Neural progenitor cell (in vitro differentiated cells): ENCODE measurements at regions not wholly inside any gene's neighbourhood (a gene's known extent, or its start where the extent isn't known, plus 50 kb on each side); places are given as distances from the start of the nearest gene placed in this dataset.

ENCODE experiments used
- DNase-seq: peaks from one replicate; pipeline ENCODE4 v3.0.0-alpha.2; 2016; ENCODE audit warnings: low spot score
- H2AFZ ChIP-seq: fragments of 200-600 bp; sonication (generic); replicated peaks from 2 replicates; pipeline ENCODE4 v1.6.1; 2016; ENCODE audit warnings: antibody characterized with exemption
- H3F3A ChIP-seq: fragments of 200-600 bp; sonication (generic); 2 replicates; pipeline ENCODE4 v1.6.1; 2016; ENCODE audit warnings: antibody characterized with exemption, low read depth
- H3K27ac ChIP-seq: fragments of 200-600 bp; sonication (generic); 2 replicates; pipeline ENCODE4 v1.5.1; 2016; ENCODE audit warnings: mild to moderate bottlenecking
- H3K27me3 ChIP-seq: fragments of 200-600 bp; sonication (generic); 2 replicates; pipeline ENCODE4 v1.6.1; 2016; ENCODE audit warnings: mild to moderate bottlenecking, moderate library complexity
- H3K36me3 ChIP-seq: fragments of 200-600 bp; sonication (generic); 2 replicates; pipeline ENCODE4 v1.5.1; 2016
- H3K4me1 ChIP-seq: fragments of 200-600 bp; sonication (generic); 2 replicates; pipeline ENCODE4 v1.6.1; 2016; ENCODE audit warnings: mixed run types
- H3K4me2 ChIP-seq: fragments of 200-600 bp; sonication (generic); 2 replicates; pipeline ENCODE4 v1.6.1; 2016
- H3K4me3 ChIP-seq: fragments of 200-600 bp; sonication (generic); 2 replicates; pipeline ENCODE4 v1.5.1; 2016
- H3K79me2 ChIP-seq: fragments of 200-600 bp; sonication (generic); 2 replicates; pipeline ENCODE4 v1.6.1; 2016; ENCODE audit warnings: low read depth
- H3K9ac ChIP-seq: fragments of 200-600 bp; sonication (generic); 2 replicates; pipeline ENCODE4 v1.6.1; 2016
- H3K9me3 ChIP-seq: fragments of 200-600 bp; sonication (generic); 2 replicates; pipeline ENCODE4 v1.5.1; 2016; ENCODE audit warnings: low read depth
- H4K20me1 ChIP-seq: fragments of 200-600 bp; sonication (generic); 2 replicates; pipeline ENCODE4 v1.6.1; 2016; ENCODE audit warnings: low read depth
- H3K27ac Mint-ChIP-seq: 3 replicates; pipeline ENCODE4 v1.8.0; 2021; ENCODE audit warnings: mixed read lengths
- H3K27me3 Mint-ChIP-seq: 2 replicates; pipeline ENCODE4 v1.8.0; 2022; ENCODE audit warnings: low read depth, mild to moderate bottlenecking, inconsistent platforms, moderate library complexity, mixed read lengths; ENCODE audit not compliant: insufficient read depth
- H3K36me3 Mint-ChIP-seq: 3 replicates; pipeline ENCODE4 v1.8.0; 2021; ENCODE audit warnings: mixed read lengths
- H3K4me1 Mint-ChIP-seq: 3 replicates; pipeline ENCODE4 v1.8.0; 2021; ENCODE audit warnings: mixed read lengths
- H3K4me3 Mint-ChIP-seq: 3 replicates; pipeline ENCODE4 v1.8.0; 2021; ENCODE audit warnings: mild to moderate bottlenecking, moderate library complexity, mixed read lengths
- H3K9me3 Mint-ChIP-seq: 3 replicates; pipeline ENCODE4 v1.8.0; 2020; ENCODE audit warnings: mixed read lengths
- CTCF ChIP-seq: fragments of 200-600 bp; sonication (generic); IDR thresholded peaks from 2 replicates; pipeline ENCODE4 v1.5.1; 2017; ENCODE audit warnings: antibody characterized with exemption, mild to moderate bottlenecking
- EZH2 ChIP-seq: fragments of 200-600 bp; sonication (generic); IDR thresholded peaks from 2 replicates; pipeline ENCODE4 v1.6.1; 2017; ENCODE audit warnings: antibody characterized with exemption, mild to moderate bottlenecking, moderate library complexity
- EZH2phosphoT487 ChIP-seq: fragments of 200-600 bp; sonication (generic); IDR thresholded peaks from 2 replicates; pipeline ENCODE4 v1.6.1; 2017; ENCODE audit warnings: antibody characterized with exemption

GRCh38 chr1:60977661-60978060 is 104.7 kb upstream of the NFIA start:
- H3K27ac ChIP-seq: no peak overlapping the region
- H4K20me1 ChIP-seq: no peaks in the 10 kb centered on the region
- no peak overlapping the region for H3K27ac Mint-ChIP-seq
- H3K9me3 ChIP-seq: no peaks in the 10 kb centered on the region
- DNase-seq: no peak
- no peak overlapping the region for H2AFZ ChIP-seq
- TF ChIP-seq EZH2 (no peak), EZH2phosphoT487 (no peak), CTCF (no peak)
- no peaks in the 10 kb centered on the region for H3K36me3 ChIP-seq
- H3K4me1 ChIP-seq: peaks cover 31% of the 10 kb centered on the region
- H3K9me3 Mint-ChIP-seq: no peaks in the 10 kb centered on the region
- H3K27me3 ChIP-seq: no peaks in the 10 kb centered on the region
- peaks cover 16% of the 10 kb centered on the region for H3F3A ChIP-seq
- H3K27me3 Mint-ChIP-seq: peaks cover 7% of the 10 kb centered on the region
- H3K4me2 ChIP-seq: no peak overlapping the region
- peaks cover 17% of the 10 kb centered on the region for H3K4me1 Mint-ChIP-seq
- no peaks in the 10 kb centered on the region for H3K79me2 ChIP-seq
- H3K4me3 ChIP-seq: no peak overlapping the region
- H3K9ac ChIP-seq: no peak overlapping the region
- no peak overlapping the region for H3K4me3 Mint-ChIP-seq
- H3K36me3 Mint-ChIP-seq: no peaks in the 10 kb centered on the region

GRCh38 chr1:60974524-60975372 is 107.6 kb upstream of the NFIA start:
- Histone ChIP-seq H3K4me2 (peak overlapping the region; percentile 56), H3K9me3 (no peaks in the 10 kb centered on the region), H3K79me2 (no peaks in the 10 kb centered on the region), H4K20me1 (no peaks in the 10 kb centered on the region), H3K4me3 (no peak overlapping the region), H3K27ac (peak overlapping the region; percentile 46), H3K4me1 (peaks cover 44% of the 10 kb centered on the region), H3K9ac (no peak overlapping the region), H3K36me3 (no peaks in the 10 kb centered on the region), H2AFZ (no peak overlapping the region), H3F3A (peaks cover 24% of the 10 kb centered on the region), H3K27me3 (no peaks in the 10 kb centered on the region)
- DNase-seq: peak; percentile 66
- H3K4me3 Mint-ChIP-seq: no peak overlapping the region
- TF ChIP-seq EZH2phosphoT487 (no peak), CTCF (no peak), EZH2 (no peak)
- peaks cover 9% of the 10 kb centered on the region for H3K27me3 Mint-ChIP-seq
- H3K36me3 Mint-ChIP-seq: no peaks in the 10 kb centered on the region
- no peaks in the 10 kb centered on the region for H3K9me3 Mint-ChIP-seq
- peaks cover 34% of the 10 kb centered on the region for H3K4me1 Mint-ChIP-seq
- H3K27ac Mint-ChIP-seq: no peak overlapping the region

GRCh38 chr1:60973668-60974067 is 108.7 kb upstream of the NFIA start:
- H3K36me3 ChIP-seq: no peaks in the 10 kb centered on the region
- Mint-ChIP-seq H3K9me3 (peaks cover under 1% of the 10 kb centered on the region), H3K4me1 (peaks cover 41% of the 10 kb centered on the region), H3K36me3 (no peaks in the 10 kb centered on the region), H3K27ac (no peak overlapping the region), H3K27me3 (peaks cover 8% of the 10 kb centered on the region), H3K4me3 (peak overlapping the region; percentile 2)
- no peak overlapping the region for H3K27ac ChIP-seq
- no peak overlapping the region for H3K4me2 ChIP-seq
- no peaks in the 10 kb centered on the region for H3K27me3 ChIP-seq
- H3K9ac ChIP-seq: no peak overlapping the region
- H3K4me1 ChIP-seq: peaks cover 47% of the 10 kb centered on the region
- H3K9me3 ChIP-seq: no peaks in the 10 kb centered on the region
- TF ChIP-seq CTCF (no peak), EZH2 (no peak), EZH2phosphoT487 (no peak)
- no peak overlapping the region for H2AFZ ChIP-seq
- H3K4me3 ChIP-seq: no peak overlapping the region
- no peaks in the 10 kb centered on the region for H4K20me1 ChIP-seq
- no peak for DNase-seq
- H3F3A ChIP-seq: peaks cover 29% of the 10 kb centered on the region
- no peaks in the 10 kb centered on the region for H3K79me2 ChIP-seq
